Breast epithelium (tissue), 4 donors: ENCODE measurements at regions not wholly inside any gene's neighbourhood (a gene's known extent, or its start where the extent isn't known, plus 50 kb on each side); places are given as distances from the start of the nearest gene placed in this dataset.
"Not testable (repeated sequence)": the region's sequence is repeated elsewhere in the genome, so short reads cannot be mapped to it uniquely, and the experiment has no call there.

ENCODE experiments used
- DNase-seq, 2 donors: peaks; one replicate each; pipeline ENCODE4 v3.0.0-alpha.2; 2019; ENCODE audit warnings: low spot score in 2 of 2
- H3K27ac ChIP-seq, 2 donors: fragments of 200-600 bp; sonication (generic) in 1 of 2; one replicate each; pipeline ENCODE4 v1.5.1; 2016 to 2019; ENCODE audit warnings: mild to moderate bottlenecking in 1 of 2
- H3K27me3 ChIP-seq, 2 donors: fragments of 200-600 bp; sonication (generic) in 1 of 2; one replicate each; pipeline versions ENCODE4 v1.5.1 to v1.6.0; 2017 to 2019; ENCODE audit warnings: control low read depth in 1 of 2, mild to moderate bottlenecking in 1 of 2
- H3K36me3 ChIP-seq: fragments of 200-600 bp; one replicate; pipeline ENCODE4 v1.5.1; 2019
- H3K4me1 ChIP-seq, 2 donors: fragments of 200-600 bp; sonication (generic); one replicate each; pipeline ENCODE4 v1.5.1; 2016 to 2019; ENCODE audit warnings: control low read depth in 1 of 2
- H3K4me3 ChIP-seq, 3 donors: fragments of 200-600 bp; sonication (generic); 1 replicate in 2 of 3; 2 replicates in 1 of 3; pipeline ENCODE4 v1.5.1; 2016 to 2019; ENCODE audit warnings: mild to moderate bottlenecking in 3 of 3, moderate library complexity in 2 of 3
- H3K9me3 ChIP-seq, 2 donors: fragments of 200-600 bp; sonication (generic) in 1 of 2; one replicate each; pipeline ENCODE4 v1.5.1; 2016 to 2019; ENCODE audit warnings: control low read depth in 1 of 2
- POLR2A ChIP-seq: fragments of 450-650 bp; IDR thresholded peaks from one replicate; pipeline ENCODE4 v1.6.1; 2016; ENCODE audit warnings: antibody characterized with exemption, mild to moderate bottlenecking, moderate library complexity
- POLR2AphosphoS5 ChIP-seq, 3 donors: sonication (generic); formaldehyde crosslinking; IDR thresholded peaks; one replicate each; pipeline ENCODE4 v1.6.1; 2017; ENCODE audit warnings: antibody characterized with exemption in 3 of 3
- intact Hi-C: fragments of 100-400 bp; cut with DNase I; formaldehyde crosslinking; loops from one replicate; pipeline ENCODE4 v1.15.1; 2023; ENCODE audit warnings: low total_unique reads
- TF ChIP-seq, protein P1 (sequence below), 3 donors: fragments of 450-650 bp; IDR thresholded peaks; one replicate each; pipeline ENCODE4 v1.5.1; 2016 to 2017; ENCODE audit warnings: antibody characterized with exemption in 3 of 3, mild to moderate bottlenecking in 3 of 3, moderate library complexity in 3 of 3

DNA sequence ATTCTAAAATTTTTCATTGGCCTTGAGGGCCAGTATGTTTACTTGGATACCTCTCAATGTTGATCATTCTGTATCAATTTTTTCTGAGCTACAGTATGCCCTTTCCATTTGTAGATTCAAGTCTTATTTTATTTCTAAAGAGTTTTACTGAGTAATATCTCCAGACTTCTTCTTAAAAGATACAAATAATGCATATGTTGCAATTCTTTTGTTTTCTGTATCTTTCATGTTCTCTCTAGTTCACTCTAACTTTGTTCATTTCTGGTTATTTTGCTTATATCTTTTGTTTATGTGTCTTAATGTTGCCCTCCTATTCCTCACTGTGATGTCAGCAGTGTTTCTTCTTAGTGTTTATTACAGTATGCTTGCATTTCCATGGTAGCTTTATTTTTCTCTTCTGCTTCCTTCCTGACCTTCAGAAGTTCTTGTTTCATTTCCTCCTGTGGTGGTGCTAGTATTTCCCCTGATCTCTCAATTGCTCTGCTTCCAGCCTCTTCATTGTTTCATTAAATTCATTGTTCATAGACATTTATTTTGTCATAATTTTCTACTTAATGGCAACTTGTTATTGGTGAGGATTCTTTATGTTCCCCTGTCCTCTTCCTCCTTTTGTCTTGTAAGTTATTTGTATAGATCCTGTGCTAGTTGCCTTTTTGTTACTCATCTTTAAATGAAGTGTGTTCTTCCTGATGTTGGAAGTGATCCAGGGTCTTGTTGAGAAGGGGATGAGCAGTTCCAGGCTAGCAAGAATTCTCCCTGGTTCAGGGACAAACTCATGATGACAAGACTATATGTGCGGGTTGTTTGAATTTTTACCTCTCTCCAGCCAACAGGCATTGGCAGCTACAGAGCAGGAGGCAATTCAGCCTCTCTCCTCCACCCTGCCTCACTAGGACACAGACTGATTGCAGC lies 160.8 kb downstream of the DEPDC1B start:
- no peaks in the 10 kb centered on the region for H3K27me3 ChIP-seq
- TF ChIP-seq, protein P1, sequence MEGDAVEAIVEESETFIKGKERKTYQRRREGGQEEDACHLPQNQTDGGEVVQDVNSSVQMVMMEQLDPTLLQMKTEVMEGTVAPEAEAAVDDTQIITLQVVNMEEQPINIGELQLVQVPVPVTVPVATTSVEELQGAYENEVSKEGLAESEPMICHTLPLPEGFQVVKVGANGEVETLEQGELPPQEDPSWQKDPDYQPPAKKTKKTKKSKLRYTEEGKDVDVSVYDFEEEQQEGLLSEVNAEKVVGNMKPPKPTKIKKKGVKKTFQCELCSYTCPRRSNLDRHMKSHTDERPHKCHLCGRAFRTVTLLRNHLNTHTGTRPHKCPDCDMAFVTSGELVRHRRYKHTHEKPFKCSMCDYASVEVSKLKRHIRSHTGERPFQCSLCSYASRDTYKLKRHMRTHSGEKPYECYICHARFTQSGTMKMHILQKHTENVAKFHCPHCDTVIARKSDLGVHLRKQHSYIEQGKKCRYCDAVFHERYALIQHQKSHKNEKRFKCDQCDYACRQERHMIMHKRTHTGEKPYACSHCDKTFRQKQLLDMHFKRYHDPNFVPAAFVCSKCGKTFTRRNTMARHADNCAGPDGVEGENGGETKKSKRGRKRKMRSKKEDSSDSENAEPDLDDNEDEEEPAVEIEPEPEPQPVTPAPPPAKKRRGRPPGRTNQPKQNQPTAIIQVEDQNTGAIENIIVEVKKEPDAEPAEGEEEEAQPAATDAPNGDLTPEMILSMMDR (IDR thresholded peaks at IDR 0.05), result no peak
- no peak for TF ChIP-seq POLR2A
- TF ChIP-seq POLR2AphosphoS5 (IDR thresholded peaks at IDR 0.05), result no peak
- H3K4me3 ChIP-seq, result no peak overlapping the region
- intact Hi-C loops, result no loop called here
- H3K27ac ChIP-seq, result no peak overlapping the region
- DNase-seq, result no peak
- no peaks in the 10 kb centered on the region for H3K4me1 ChIP-seq
- no peaks in the 10 kb centered on the region for H3K36me3 ChIP-seq
- no peaks in the 10 kb centered on the region for H3K9me3 ChIP-seq

DNA sequence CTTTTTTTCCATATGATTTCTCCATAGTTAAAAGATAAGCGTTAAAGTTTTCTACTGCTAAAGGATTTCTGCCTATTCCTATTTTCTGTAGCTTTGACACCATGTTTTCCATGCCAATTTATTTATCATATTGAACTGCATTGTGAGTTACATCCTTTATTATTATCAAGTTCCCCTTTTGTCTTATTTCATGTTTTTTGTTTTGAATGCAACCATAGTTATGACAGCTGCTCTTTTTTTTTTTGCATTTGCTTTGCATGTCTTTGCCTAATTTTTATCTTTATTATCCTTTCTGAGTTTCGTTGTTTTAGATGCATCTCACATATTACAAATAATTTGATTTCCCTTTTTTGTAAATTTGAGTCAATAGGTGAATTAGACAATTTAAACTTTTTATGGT lies 161.5 kb downstream of the DEPDC1B start:
- Histone ChIP-seq H3K9me3 (no peaks in the 10 kb centered on the region), H3K27me3 (no peaks in the 10 kb centered on the region), H3K36me3 (no peaks in the 10 kb centered on the region), H3K27ac (no peak overlapping the region), H3K4me3 (no peak overlapping the region), H3K4me1 (no peaks in the 10 kb centered on the region)
- TF ChIP-seq POLR2A (no peak), POLR2AphosphoS5 (IDR thresholded peaks at IDR 0.05) (no peak)
- TF ChIP-seq, protein P1 (IDR thresholded peaks at IDR 0.05), result no peak
- DNase-seq, result no peak
- intact Hi-C loops, result no loop called here

DNA sequence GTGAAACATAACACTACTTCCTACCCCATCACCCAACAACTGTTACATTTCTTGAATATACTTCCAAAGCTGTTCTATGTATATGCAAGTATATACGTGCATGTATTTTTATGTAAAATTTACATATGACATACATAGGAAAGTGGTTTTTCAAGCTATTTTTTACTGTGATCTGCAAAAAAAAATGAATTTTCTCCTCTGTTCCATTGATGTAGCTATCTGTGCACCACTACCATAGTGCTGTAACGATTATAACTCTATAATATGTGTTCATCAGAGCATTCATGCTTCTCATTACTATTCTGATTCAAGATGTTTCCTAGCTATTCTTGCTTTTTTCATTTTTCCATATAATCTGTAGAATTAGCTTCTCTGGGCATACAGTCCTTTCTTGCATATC lies 164.0 kb downstream of the DEPDC1B start:
- Histone ChIP-seq H3K4me1 (no peaks in the 10 kb centered on the region), H3K4me3 (no peak overlapping the region), H3K27ac (no peak overlapping the region), H3K27me3 (no peaks in the 10 kb centered on the region), H3K36me3 (no peaks in the 10 kb centered on the region), H3K9me3 (no peaks in the 10 kb centered on the region)
- intact Hi-C loops, result no loop called here
- DNase-seq, result no peak
- TF ChIP-seq, protein P1 (IDR thresholded peaks at IDR 0.05), result no peak
- no peak for TF ChIP-seq POLR2A
- no peak for TF ChIP-seq POLR2AphosphoS5 (IDR thresholded peaks at IDR 0.05)

DNA sequence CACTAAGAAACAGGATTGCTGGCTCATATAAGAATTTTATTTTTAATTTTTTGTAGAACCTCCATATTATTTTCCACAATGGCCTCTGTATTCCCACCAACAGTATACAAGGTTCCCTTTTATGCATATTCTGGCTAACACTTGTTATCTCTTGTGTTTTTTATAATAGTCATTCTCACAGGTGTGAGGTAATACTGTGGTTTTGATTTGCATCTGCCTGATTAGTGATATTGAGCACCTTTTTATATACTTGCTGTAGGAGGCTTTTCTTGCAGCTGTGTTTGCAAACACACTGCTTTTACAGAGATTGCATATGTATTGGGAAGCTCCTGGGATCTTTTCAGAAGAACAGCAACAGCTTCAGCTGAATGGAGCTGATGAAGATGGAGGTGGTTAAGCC lies 164.8 kb downstream of the DEPDC1B start:
- intact Hi-C loops, result no loop called here
- no peaks in the 10 kb centered on the region for H3K4me1 ChIP-seq
- DNase-seq, result no peak

DNA sequence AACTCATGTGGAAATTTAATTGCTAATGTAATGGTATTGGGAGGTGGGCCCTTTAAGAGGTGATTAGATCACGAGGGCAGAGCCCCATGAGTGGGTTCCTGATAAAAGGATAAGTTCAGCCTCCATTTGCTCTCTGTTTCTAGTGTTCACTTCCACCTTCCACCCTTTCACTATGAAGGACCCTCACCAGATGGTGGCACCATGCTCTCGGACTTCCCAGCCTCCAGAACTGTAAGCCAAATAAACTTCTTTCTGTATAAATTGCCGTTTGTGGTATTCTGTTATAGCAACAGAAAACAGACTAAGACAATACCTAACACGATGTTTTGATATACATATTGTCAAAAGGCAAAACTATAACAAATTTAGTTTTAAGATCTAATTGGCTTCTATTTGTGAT lies 166.2 kb downstream of the DEPDC1B start:
- Histone ChIP-seq H3K9me3 (no peaks in the 10 kb centered on the region), H3K36me3 (no peaks in the 10 kb centered on the region), H3K4me3 (no peak overlapping the region), H3K27me3 (no peaks in the 10 kb centered on the region), H3K4me1 (no peaks in the 10 kb centered on the region), H3K27ac (no peak overlapping the region)
- TF ChIP-seq POLR2AphosphoS5 (IDR thresholded peaks at IDR 0.05) (no peak), POLR2A (no peak)
- TF ChIP-seq, protein P1 (IDR thresholded peaks at IDR 0.05), result no peak
- intact Hi-C loops, result no loop called here
- DNase-seq, result no peak

More for the DNA sequence above, 164.8 kb downstream of the DEPDC1B start:
- Histone ChIP-seq H3K27me3 (no peaks in the 10 kb centered on the region), H3K9me3 (no peaks in the 10 kb centered on the region), H3K27ac (no peak overlapping the region), H3K4me3 (no peak overlapping the region), H3K36me3 (no peaks in the 10 kb centered on the region)
- TF ChIP-seq POLR2A, result no peak
- TF ChIP-seq POLR2AphosphoS5 (IDR thresholded peaks at IDR 0.05), result no peak
- TF ChIP-seq, protein P1 (IDR thresholded peaks at IDR 0.05), result no peak

DNA sequence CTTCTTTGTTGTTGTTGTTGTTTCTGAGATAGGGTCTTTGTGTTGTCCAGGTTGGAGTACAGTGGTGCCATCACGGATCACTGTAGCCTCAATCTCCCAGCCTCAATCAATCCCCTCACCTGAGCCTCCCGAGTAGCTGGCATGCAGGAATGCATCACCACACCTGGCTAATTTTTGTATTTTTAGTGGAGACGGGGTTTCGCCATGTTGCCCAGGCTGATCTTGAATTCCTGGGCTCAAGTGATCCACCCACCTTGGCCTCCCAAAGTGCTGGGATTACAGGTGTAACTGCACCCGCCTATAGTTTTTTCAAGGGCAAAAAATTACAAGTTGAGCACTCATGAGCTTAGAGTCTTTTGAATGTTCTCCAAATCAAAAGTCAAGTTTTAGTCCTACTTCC lies 167.2 kb downstream of the DEPDC1B start:
- H3K4me1 ChIP-seq, H3K4me3 ChIP-seq, H3K9me3 ChIP-seq, H3K27ac ChIP-seq, H3K27me3 ChIP-seq, H3K36me3 ChIP-seq, DNase-seq, intact Hi-C loops: not testable (repeated sequence)

DNA sequence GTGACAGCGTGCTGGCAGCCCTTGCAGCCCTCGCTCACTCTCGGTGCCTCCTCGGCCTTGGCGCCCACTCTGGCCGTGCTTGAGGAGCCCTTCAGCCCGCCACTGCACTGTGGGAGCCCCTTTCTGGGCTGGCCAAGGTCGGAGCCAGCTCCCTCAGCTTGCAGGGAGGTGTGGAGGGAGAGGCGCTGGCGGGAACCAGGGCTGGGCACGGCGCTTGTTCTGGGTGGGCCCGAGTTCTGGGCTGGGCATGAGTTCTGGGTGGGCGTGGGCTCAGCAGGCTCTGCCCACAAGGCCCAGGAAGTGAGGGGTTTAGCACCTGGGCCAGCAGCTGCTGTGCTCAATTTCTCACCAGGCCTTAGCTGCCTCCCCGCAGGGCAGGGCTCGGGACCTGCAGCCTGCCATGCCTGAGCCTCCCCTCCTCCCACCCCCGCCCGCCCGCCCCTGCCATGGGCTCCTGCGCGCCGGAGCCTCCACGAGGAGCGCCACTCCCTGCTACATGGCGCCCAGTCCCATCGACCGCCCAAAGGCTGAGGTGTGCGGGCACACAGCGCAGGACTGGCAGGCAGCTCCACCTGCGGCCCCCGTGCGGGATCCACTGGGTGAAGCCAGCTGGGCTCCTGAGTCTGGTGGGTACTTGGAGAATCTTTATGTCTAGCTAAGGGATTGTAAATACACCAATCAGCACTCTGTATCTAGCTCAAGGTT lies 169.7 kb downstream of the DEPDC1B start:
- H3K27ac ChIP-seq, H3K36me3 ChIP-seq, DNase-seq, H3K4me3 ChIP-seq, H3K4me1 ChIP-seq, H3K27me3 ChIP-seq, H3K9me3 ChIP-seq, intact Hi-C loops: not testable (repeated sequence)
